AG04449 (cell line): ENCODE measurements at regions not wholly inside any gene's neighbourhood (a gene's known extent, or its start where the extent isn't known, plus 50 kb on each side); places are given as distances from the start of the nearest gene placed in this dataset.

Source experiments
- CTCF ChIA-PET: fragments of 350-600 bp; formaldehyde crosslinking; extraction: SDS; loops from one replicate; lab custom pipeline; 2021; ENCODE audit warnings: antibody characterized with exemption; lab: Yijun Ruan, JAX
- POLR2A ChIA-PET: fragments of 400-600, 350-600 bp; formaldehyde crosslinking; extraction: SDS; loops from one replicate; lab custom pipeline; 2020; ENCODE audit warnings: antibody characterized with exemption, inconsistent platforms; lab: Yijun Ruan, JAX
- DNase-seq: peaks from one replicate; pipeline ENCODE4 v3.0.0-alpha.2; 2010; ENCODE audit warnings: low read depth, low spot score
- H3K4me3 ChIP-seq: 2 replicates; pipeline ENCODE4 v1.5.1; 2011; ENCODE audit warnings: low read depth, mild to moderate bottlenecking, control low read depth, low read length
- CTCF ChIP-seq: IDR thresholded peaks from one replicate; pipeline ENCODE4 v1.5.1; 2011; ENCODE audit warnings: mild to moderate bottlenecking, moderate library complexity, low read length, control low read depth, inconsistent platforms; ENCODE audit not compliant: insufficient read depth; ENCODE audit errors: missing control alignments

GRCh38 chr12:105936496-105936895, 202.3 kb downstream of the NUAK1 start:
- no peak overlapping the region for H3K4me3 ChIP-seq
- TF ChIP-seq CTCF = no peak
- ChIA-PET POLR2A (no interaction called here), CTCF (interaction anchor here (0.8 to 1.6 kb wide), 2 partner anchors 16 to 24 kb away, joined by 4 read pairs; no protein-coding TSS in a partner anchor)
- no peak for DNase-seq

GRCh38 chr12:105937009-105937408, 201.7 kb downstream of the NUAK1 start:
- no peak for DNase-seq
- H3K4me3 ChIP-seq = no peak overlapping the region
- no peak for TF ChIP-seq CTCF
- POLR2A ChIA-PET = no interaction called here
- CTCF ChIA-PET = interaction anchor here (1.6 kb wide), 1 partner anchor 24 kb away, joined by 4 read pairs; no protein-coding TSS in a partner anchor

- H3K4me3 ChIP-seq = no peak overlapping the region
- DNase-seq = no peak
- CTCF ChIA-PET = no interaction called here
- no peak for TF ChIP-seq CTCF
- POLR2A ChIA-PET = no interaction called here
Observed at GRCh38 chr12:105939181-105939721, 199.5 kb downstream of the NUAK1 start.

GRCh38 chr12:105942281-105942680, 196.5 kb downstream of the NUAK1 start:
- DNase-seq = no peak
- no peak overlapping the region for H3K4me3 ChIP-seq
- ChIA-PET POLR2A (no interaction called here), CTCF (no interaction called here)
- TF ChIP-seq CTCF = no peak

- no peak for DNase-seq
- CTCF ChIA-PET = no interaction called here
- POLR2A ChIA-PET = no interaction called here
- H3K4me3 ChIP-seq = no peak overlapping the region
- no peak for TF ChIP-seq CTCF
Observed at GRCh38 chr12:105943525-105943924, 195.2 kb downstream of the NUAK1 start.

- no peak for DNase-seq
- ChIA-PET POLR2A (no interaction called here), CTCF (interaction anchor here (1.0 kb wide), 1 partner anchor 23 kb away, joined by 3 read pairs; no protein-coding TSS in a partner anchor)
- no peak for TF ChIP-seq CTCF
- no peak overlapping the region for H3K4me3 ChIP-seq
Observed at GRCh38 chr12:105944628-105945027, 194.1 kb downstream of the NUAK1 start.
